ENCODE measurements at regions not wholly inside any gene's neighbourhood (a gene's known extent, or its start where the extent isn't known, plus 50 kb on each side); places are given as distances from the start of the nearest gene placed in this dataset.

GRCh38 chr5:174995827-174996226, 271.4 kb downstream of the MSX2 start:
- Histone ChIP-seq H3K36me3 (ENCODE audit: control insufficient read depth, low read length) (no peaks in the 10 kb centered on the region), H3K4me2 (ENCODE audit: low read length) (no peak overlapping the region), H3F3A (ENCODE audit: control insufficient read depth, insufficient read depth) (no peaks in the 10 kb centered on the region), H3K9me2 (replicated peaks; ENCODE audit: control insufficient read depth, low read length) (no peaks in the 10 kb centered on the region), H3K9me3 (ENCODE audit: control insufficient read depth, insufficient read depth, low read length) (no peaks in the 10 kb centered on the region), H3K27ac (ENCODE audit: low read depth, low read length) (no peak overlapping the region), H4K20me1 (ENCODE audit: control insufficient read depth, insufficient read depth, low read depth, low read length) (no peaks in the 10 kb centered on the region), H3K79me2 (ENCODE audit: control insufficient read depth, low read length) (no peaks in the 10 kb centered on the region), H3K4me1 (ENCODE audit: control insufficient read depth, low read length) (no peaks in the 10 kb centered on the region), H3K27me3 (ENCODE audit: control insufficient read depth, low read length) (no peaks in the 10 kb centered on the region), H3K4me3 (ENCODE audit: low read length) (no peak overlapping the region)
- no peak for TF ChIP-seq EZH2phosphoT487 (IDR thresholded peaks at IDR 0.05; ENCODE audit: borderline replicate concordance, low read length)
- TF ChIP-seq, protein P1, sequence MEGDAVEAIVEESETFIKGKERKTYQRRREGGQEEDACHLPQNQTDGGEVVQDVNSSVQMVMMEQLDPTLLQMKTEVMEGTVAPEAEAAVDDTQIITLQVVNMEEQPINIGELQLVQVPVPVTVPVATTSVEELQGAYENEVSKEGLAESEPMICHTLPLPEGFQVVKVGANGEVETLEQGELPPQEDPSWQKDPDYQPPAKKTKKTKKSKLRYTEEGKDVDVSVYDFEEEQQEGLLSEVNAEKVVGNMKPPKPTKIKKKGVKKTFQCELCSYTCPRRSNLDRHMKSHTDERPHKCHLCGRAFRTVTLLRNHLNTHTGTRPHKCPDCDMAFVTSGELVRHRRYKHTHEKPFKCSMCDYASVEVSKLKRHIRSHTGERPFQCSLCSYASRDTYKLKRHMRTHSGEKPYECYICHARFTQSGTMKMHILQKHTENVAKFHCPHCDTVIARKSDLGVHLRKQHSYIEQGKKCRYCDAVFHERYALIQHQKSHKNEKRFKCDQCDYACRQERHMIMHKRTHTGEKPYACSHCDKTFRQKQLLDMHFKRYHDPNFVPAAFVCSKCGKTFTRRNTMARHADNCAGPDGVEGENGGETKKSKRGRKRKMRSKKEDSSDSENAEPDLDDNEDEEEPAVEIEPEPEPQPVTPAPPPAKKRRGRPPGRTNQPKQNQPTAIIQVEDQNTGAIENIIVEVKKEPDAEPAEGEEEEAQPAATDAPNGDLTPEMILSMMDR (IDR thresholded peaks at IDR 0.05; ENCODE audit: low read depth, low read length, poor library complexity, severe bottlenecking): no peak

DNA sequence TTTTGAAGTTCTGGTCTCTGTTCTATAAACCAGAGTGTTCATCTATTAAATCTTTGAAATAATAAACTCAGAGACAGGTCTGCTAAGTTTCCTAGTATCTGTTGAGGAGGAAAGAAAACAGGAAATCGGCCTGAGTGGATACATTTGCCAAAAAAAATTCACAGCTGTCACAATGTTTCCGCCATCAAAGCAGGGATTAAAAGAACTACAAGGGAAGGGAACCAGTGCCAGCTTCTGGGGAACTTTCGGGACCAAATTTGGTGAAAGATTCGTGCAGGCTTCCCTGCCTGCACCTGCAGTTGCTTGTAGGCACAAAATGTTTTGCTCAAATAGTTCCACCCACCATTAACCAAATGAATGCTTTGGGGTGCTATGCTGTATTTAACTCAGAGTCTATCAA, 267.5 kb downstream of the MSX2 start:
- H3K27me3 ChIP-seq (ENCODE audit: control insufficient read depth, low read length): no peaks in the 10 kb centered on the region
- no peak overlapping the region for H3K4me3 ChIP-seq (ENCODE audit: low read length)
- no peaks in the 10 kb centered on the region for H3K9me2 ChIP-seq (replicated peaks; ENCODE audit: control insufficient read depth, low read length)
- no peaks in the 10 kb centered on the region for H3K9me3 ChIP-seq (ENCODE audit: control insufficient read depth, insufficient read depth, low read length)
- H3K27ac ChIP-seq (ENCODE audit: low read depth, low read length): no peak overlapping the region
- no peak for TF ChIP-seq EZH2phosphoT487 (IDR thresholded peaks at IDR 0.05; ENCODE audit: borderline replicate concordance, low read length)
- TF ChIP-seq, protein P1 (IDR thresholded peaks at IDR 0.05; ENCODE audit: low read depth, low read length, poor library complexity, severe bottlenecking): no peak
- no peaks in the 10 kb centered on the region for H3K36me3 ChIP-seq (ENCODE audit: control insufficient read depth, low read length)
- no peaks in the 10 kb centered on the region for H4K20me1 ChIP-seq (ENCODE audit: control insufficient read depth, insufficient read depth, low read depth, low read length)
- no peaks in the 10 kb centered on the region for H3K4me1 ChIP-seq (ENCODE audit: control insufficient read depth, low read length)
- no peaks in the 10 kb centered on the region for H3K79me2 ChIP-seq (ENCODE audit: control insufficient read depth, low read length)
- H3K4me2 ChIP-seq (ENCODE audit: low read length): no peak overlapping the region
- H3F3A ChIP-seq (ENCODE audit: control insufficient read depth, insufficient read depth): no peaks in the 10 kb centered on the region

DNA sequence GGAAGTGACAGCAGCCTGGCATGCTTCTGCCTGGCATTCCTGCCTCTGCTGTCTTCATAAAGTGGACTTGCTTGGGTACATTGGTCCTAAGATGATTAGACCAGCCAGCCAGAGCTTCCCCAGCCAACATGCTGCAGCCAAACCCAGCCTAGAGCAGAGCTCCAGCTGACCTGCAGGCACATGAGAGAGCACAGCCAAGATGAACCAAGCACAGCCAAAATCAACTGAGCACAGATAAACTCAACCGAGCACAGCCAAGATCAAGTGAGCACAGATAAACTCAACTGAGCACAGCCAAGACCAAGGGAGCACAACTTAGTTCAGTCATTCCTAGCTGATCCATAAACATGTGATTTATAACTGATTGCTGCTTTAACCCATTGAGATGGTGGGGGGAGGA, 266.5 kb downstream of the MSX2 start:
- H3K27ac ChIP-seq (ENCODE audit: low read depth, low read length): no peak overlapping the region
- H3K36me3 ChIP-seq (ENCODE audit: control insufficient read depth, low read length): no peaks in the 10 kb centered on the region
- H3K9me3 ChIP-seq (ENCODE audit: control insufficient read depth, insufficient read depth, low read length): no peaks in the 10 kb centered on the region
- H3K4me3 ChIP-seq (ENCODE audit: low read length): no peak overlapping the region
- no peaks in the 10 kb centered on the region for H3F3A ChIP-seq (ENCODE audit: control insufficient read depth, insufficient read depth)
- no peaks in the 10 kb centered on the region for H3K9me2 ChIP-seq (replicated peaks; ENCODE audit: control insufficient read depth, low read length)
- H3K4me2 ChIP-seq (ENCODE audit: low read length): no peak overlapping the region
- no peaks in the 10 kb centered on the region for H3K79me2 ChIP-seq (ENCODE audit: control insufficient read depth, low read length)
- TF ChIP-seq, protein P1 (IDR thresholded peaks at IDR 0.05; ENCODE audit: low read depth, low read length, poor library complexity, severe bottlenecking): no peak
- no peak for TF ChIP-seq EZH2phosphoT487 (IDR thresholded peaks at IDR 0.05; ENCODE audit: borderline replicate concordance, low read length)
- no peaks in the 10 kb centered on the region for H3K4me1 ChIP-seq (ENCODE audit: control insufficient read depth, low read length)
- no peaks in the 10 kb centered on the region for H4K20me1 ChIP-seq (ENCODE audit: control insufficient read depth, insufficient read depth, low read depth, low read length)
- H3K27me3 ChIP-seq (ENCODE audit: control insufficient read depth, low read length): no peaks in the 10 kb centered on the region

Measured in DOHH2 (cell line).